Chondrocyte (in vitro differentiated cells): ENCODE measurements at regions not wholly inside any gene's neighbourhood (a gene's known extent, or its start where the extent isn't known, plus 50 kb on each side); places are given as distances from the start of the nearest gene placed in this dataset.

ENCODE experiments used
- DNase-seq: peaks from one replicate; pipeline ENCODE4 v3.0.0; 2021; ENCODE audit warnings: mixed read lengths, low spot score
- H3K27ac Mint-ChIP-seq: one replicate; pipeline ENCODE4 v1.8.0; 2021; ENCODE audit warnings: mild to moderate bottlenecking, moderate library complexity, mixed read lengths; ENCODE audit not compliant: unreplicated experiment
- H3K27me3 Mint-ChIP-seq: 2 replicates; pipeline ENCODE4 v1.8.0; 2021; ENCODE audit warnings: low read depth, mixed read lengths
- H3K36me3 Mint-ChIP-seq: 2 replicates; pipeline ENCODE4 v1.8.0; 2021; ENCODE audit warnings: low read depth, mixed read lengths
- H3K4me1 Mint-ChIP-seq: 2 replicates; pipeline ENCODE4 v1.8.0; 2021; ENCODE audit warnings: low read depth, mild to moderate bottlenecking, mixed read lengths
- H3K4me3 Mint-ChIP-seq: one replicate; pipeline ENCODE4 v1.8.0; 2021; ENCODE audit warnings: mild to moderate bottlenecking, moderate library complexity, mixed read lengths; ENCODE audit not compliant: unreplicated experiment
- H3K9me3 Mint-ChIP-seq: 2 replicates; pipeline ENCODE4 v1.8.0; 2021; ENCODE audit warnings: low read depth, mixed read lengths
- CTCF ChIP-seq: fragments of 200-600 bp; sonication (generic); IDR thresholded peaks from 2 replicates; pipeline ENCODE4 v1.5.0; 2021; ENCODE audit warnings: antibody characterized with exemption, mild to moderate bottlenecking, moderate library complexity

GRCh38 chrX:87744391-87744790 is 226.8 kb downstream of the KLHL4 start:
- Mint-ChIP-seq H3K27ac (no peak overlapping the region), H3K9me3 (no peaks in the 10 kb centered on the region)

GRCh38 chrX:87755493-87755892 is 237.9 kb downstream of the KLHL4 start:
- Mint-ChIP-seq H3K9me3 (peaks cover 31% of the 10 kb centered on the region), H3K4me1 (no peaks in the 10 kb centered on the region)
- DNase-seq = no peak

More at GRCh38 chrX:87744391-87744790, 226.8 kb downstream of the KLHL4 start:
- no peak overlapping the region for H3K4me3 Mint-ChIP-seq
- H3K4me1 Mint-ChIP-seq = no peaks in the 10 kb centered on the region
- no peaks in the 10 kb centered on the region for H3K27me3 Mint-ChIP-seq
- H3K36me3 Mint-ChIP-seq = no peaks in the 10 kb centered on the region
- no peak for TF ChIP-seq CTCF
- no peak for DNase-seq

GRCh38 chrX:87788976-87789375 is 271.4 kb downstream of the KLHL4 start:
- DNase-seq = no peak
- Mint-ChIP-seq H3K27ac (no peak overlapping the region), H3K9me3 (peaks cover 26% of the 10 kb centered on the region), H3K4me3 (no peak overlapping the region), H3K36me3 (no peaks in the 10 kb centered on the region), H3K4me1 (no peaks in the 10 kb centered on the region), H3K27me3 (no peaks in the 10 kb centered on the region)
- no peak for TF ChIP-seq CTCF

More at GRCh38 chrX:87755493-87755892, 237.9 kb downstream of the KLHL4 start:
- no peaks in the 10 kb centered on the region for H3K27me3 Mint-ChIP-seq
- H3K27ac Mint-ChIP-seq = no peak overlapping the region
- no peak for TF ChIP-seq CTCF
- no peak overlapping the region for H3K4me3 Mint-ChIP-seq
- H3K36me3 Mint-ChIP-seq = no peaks in the 10 kb centered on the region

GRCh38 chrX:87798039-87798438 is 280.4 kb downstream of the KLHL4 start:
- Mint-ChIP-seq H3K36me3 (no peaks in the 10 kb centered on the region), H3K4me1 (no peaks in the 10 kb centered on the region), H3K27ac (no peak overlapping the region), H3K4me3 (no peak overlapping the region), H3K27me3 (no peaks in the 10 kb centered on the region), H3K9me3 (peaks cover 6% of the 10 kb centered on the region)
- no peak for TF ChIP-seq CTCF
- DNase-seq = no peak

GRCh38 chrX:87805829-87806490 is 288.4 kb downstream of the KLHL4 start:
- no peak overlapping the region for H3K4me3 Mint-ChIP-seq
- no peaks in the 10 kb centered on the region for H3K36me3 Mint-ChIP-seq
- peaks cover 10% of the 10 kb centered on the region for H3K9me3 Mint-ChIP-seq
- no peak for TF ChIP-seq CTCF
- no peak for DNase-seq
- H3K4me1 Mint-ChIP-seq = peaks cover 5% of the 10 kb centered on the region
- no peak overlapping the region for H3K27ac Mint-ChIP-seq
- H3K27me3 Mint-ChIP-seq = no peaks in the 10 kb centered on the region
